Chondrocyte (in vitro differentiated cells): ENCODE measurements at regions not wholly inside any gene's neighbourhood (a gene's known extent, or its start where the extent isn't known, plus 50 kb on each side); places are given as distances from the start of the nearest gene placed in this dataset.

ENCODE experiments used
- DNase-seq: peaks from one replicate; pipeline ENCODE4 v3.0.0; 2021; ENCODE audit warnings: mixed read lengths, low spot score
- H3K27ac Mint-ChIP-seq: one replicate; pipeline ENCODE4 v1.8.0; 2021; ENCODE audit warnings: mild to moderate bottlenecking, moderate library complexity, mixed read lengths; ENCODE audit not compliant: unreplicated experiment
- H3K27me3 Mint-ChIP-seq: 2 replicates; pipeline ENCODE4 v1.8.0; 2021; ENCODE audit warnings: low read depth, mixed read lengths
- H3K36me3 Mint-ChIP-seq: 2 replicates; pipeline ENCODE4 v1.8.0; 2021; ENCODE audit warnings: low read depth, mixed read lengths
- H3K4me1 Mint-ChIP-seq: 2 replicates; pipeline ENCODE4 v1.8.0; 2021; ENCODE audit warnings: low read depth, mild to moderate bottlenecking, mixed read lengths
- H3K4me3 Mint-ChIP-seq: one replicate; pipeline ENCODE4 v1.8.0; 2021; ENCODE audit warnings: mild to moderate bottlenecking, moderate library complexity, mixed read lengths; ENCODE audit not compliant: unreplicated experiment
- H3K9me3 Mint-ChIP-seq: 2 replicates; pipeline ENCODE4 v1.8.0; 2021; ENCODE audit warnings: low read depth, mixed read lengths
- CTCF ChIP-seq: fragments of 200-600 bp; sonication (generic); IDR thresholded peaks from 2 replicates; pipeline ENCODE4 v1.5.0; 2021; ENCODE audit warnings: antibody characterized with exemption, mild to moderate bottlenecking, moderate library complexity

- H3K36me3 Mint-ChIP-seq: no peaks in the 10 kb centered on the region
- TF ChIP-seq CTCF: no peak
- no peak for DNase-seq
- H3K27me3 Mint-ChIP-seq: peaks cover 7% of the 10 kb centered on the region
- H3K4me1 Mint-ChIP-seq: no peaks in the 10 kb centered on the region
- H3K4me3 Mint-ChIP-seq: no peak overlapping the region
- no peaks in the 10 kb centered on the region for H3K9me3 Mint-ChIP-seq
- no peak overlapping the region for H3K27ac Mint-ChIP-seq
These were observed 225.1 kb downstream of the TMEM182 start for GRCh38 chr2:102986826-102987490.

- no peak for TF ChIP-seq CTCF
- peaks cover 2% of the 10 kb centered on the region for H3K36me3 Mint-ChIP-seq
- no peak overlapping the region for H3K4me3 Mint-ChIP-seq
- DNase-seq: no peak
- H3K9me3 Mint-ChIP-seq: peaks cover 4% of the 10 kb centered on the region
- H3K27me3 Mint-ChIP-seq: peaks cover 9% of the 10 kb centered on the region
- H3K4me1 Mint-ChIP-seq: no peaks in the 10 kb centered on the region
- no peak overlapping the region for H3K27ac Mint-ChIP-seq
These were observed 230.8 kb downstream of the TMEM182 start for GRCh38 chr2:102992607-102993006.

GRCh38 chr2:102999958-103000357 is 238.1 kb downstream of the TMEM182 start:
- no peak for DNase-seq
- Mint-ChIP-seq H3K27ac (no peak overlapping the region), H3K36me3 (peaks cover 4% of the 10 kb centered on the region), H3K27me3 (no peaks in the 10 kb centered on the region), H3K9me3 (peaks cover 14% of the 10 kb centered on the region), H3K4me1 (no peaks in the 10 kb centered on the region), H3K4me3 (no peak overlapping the region)
- TF ChIP-seq CTCF: no peak

- TF ChIP-seq CTCF: no peak
- Mint-ChIP-seq H3K4me1 (no peaks in the 10 kb centered on the region), H3K36me3 (peaks cover 1% of the 10 kb centered on the region), H3K4me3 (no peak overlapping the region), H3K27ac (no peak overlapping the region), H3K9me3 (peaks cover 10% of the 10 kb centered on the region), H3K27me3 (no peaks in the 10 kb centered on the region)
- no peak for DNase-seq
These were observed 241.1 kb downstream of the TMEM182 start for GRCh38 chr2:103002954-103003353.

- H3K27me3 Mint-ChIP-seq: no peaks in the 10 kb centered on the region
- peaks cover 1% of the 10 kb centered on the region for H3K36me3 Mint-ChIP-seq
- H3K4me1 Mint-ChIP-seq: no peaks in the 10 kb centered on the region
- no peak overlapping the region for H3K27ac Mint-ChIP-seq
- no peak for TF ChIP-seq CTCF
- H3K9me3 Mint-ChIP-seq: peaks cover 10% of the 10 kb centered on the region
- H3K4me3 Mint-ChIP-seq: no peak overlapping the region
- DNase-seq: no peak
These were observed 242.0 kb downstream of the TMEM182 start for GRCh38 chr2:103003750-103004260.
